Left hindlimb (tissue), 1 donor: ENCODE measurements at regions not wholly inside any gene's neighbourhood (a gene's known extent, or its start where the extent isn't known, plus 50 kb on each side); places are given as distances from the start of the nearest gene placed in this dataset.
"Not testable (repeated sequence)": the region's sequence is repeated elsewhere in the genome, so short reads cannot be mapped to it uniquely, and the experiment has no call there.

Experiments
- DNase-seq: peaks from one replicate; pipeline ENCODE4 v3.0.0-alpha.2; 2018

DNA sequence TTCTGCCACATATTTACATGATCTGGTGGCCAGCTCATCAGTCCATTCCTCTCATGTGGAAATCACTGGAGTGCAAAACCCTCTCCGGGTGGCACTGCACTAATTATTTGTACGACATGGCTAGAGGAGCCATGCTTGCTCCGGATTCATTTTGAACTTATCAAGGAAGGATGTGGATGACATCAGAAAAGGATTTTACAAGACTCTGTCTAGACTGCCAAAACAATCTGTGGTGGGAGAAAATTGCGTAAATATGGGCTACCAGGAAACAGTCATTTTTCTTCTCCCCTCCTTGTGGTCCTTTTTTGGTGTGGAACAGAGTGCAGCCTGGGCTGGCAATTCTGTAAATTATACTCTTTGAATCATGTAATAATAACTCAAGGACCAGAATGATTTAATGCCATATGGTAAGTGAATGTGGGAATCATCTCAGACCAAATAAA is 123.4 kb upstream of the IFNE start:
- no peak for DNase-seq

DNA sequence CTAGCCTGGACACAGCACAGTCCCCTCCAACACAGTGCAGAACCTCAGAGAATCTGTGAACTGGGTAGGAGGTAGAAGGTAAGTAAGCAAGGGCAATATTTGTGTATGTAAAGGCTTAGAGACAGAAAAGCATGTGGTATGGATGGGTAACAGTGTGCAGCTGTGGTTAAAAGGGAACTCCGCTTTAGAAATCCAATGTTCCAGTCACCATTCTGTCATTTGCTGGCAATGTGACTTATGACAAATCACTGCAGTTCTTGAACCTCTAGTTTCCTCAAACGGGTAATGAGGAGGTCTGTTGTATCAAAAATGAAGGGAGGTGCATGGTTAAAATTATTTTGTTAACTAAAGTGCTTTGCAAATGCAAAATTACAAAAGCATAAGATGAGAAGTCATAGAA is 125.5 kb upstream of the IFNE start:
- DNase-seq, result no peak

DNA sequence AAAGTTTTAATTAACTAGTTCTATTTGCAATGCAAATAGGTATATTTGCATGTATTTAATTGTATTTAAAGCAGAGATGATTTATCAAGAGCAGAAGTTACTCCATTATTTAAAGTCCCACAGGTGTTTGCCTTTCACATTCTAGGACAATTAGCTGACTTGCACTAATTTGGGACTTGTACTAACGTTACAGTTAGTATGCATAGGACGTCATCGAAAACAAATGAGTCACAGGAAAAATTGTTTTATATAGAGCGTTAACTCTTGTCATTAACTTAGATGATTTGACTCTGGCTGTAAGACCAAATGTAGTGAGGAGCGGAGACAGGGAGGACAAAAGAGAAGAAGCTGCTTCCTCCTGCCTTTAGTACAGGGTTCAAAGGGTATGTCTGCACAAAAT is 126.1 kb upstream of the IFNE start:
- no peak for DNase-seq

DNA sequence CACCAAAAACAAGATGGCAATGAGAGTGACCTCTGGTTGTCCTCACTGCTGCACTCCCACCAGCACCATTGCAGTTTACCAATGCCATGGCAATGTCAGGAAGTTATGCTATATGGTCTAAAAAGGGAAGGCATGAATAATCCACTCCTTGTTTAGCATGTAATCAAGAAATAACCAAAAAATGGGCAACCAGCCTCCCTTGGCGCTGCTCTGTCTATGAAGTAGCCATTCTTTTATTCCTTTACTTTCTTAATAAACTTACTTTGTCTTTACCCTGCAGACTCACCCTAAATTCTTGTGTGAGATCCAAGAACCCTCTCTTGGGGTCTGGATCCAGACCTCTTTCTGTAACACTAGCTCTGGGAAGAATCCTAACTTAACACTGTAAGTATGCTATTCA is 127.4 kb upstream of the IFNE start:
- DNase-seq, result no peak

DNA sequence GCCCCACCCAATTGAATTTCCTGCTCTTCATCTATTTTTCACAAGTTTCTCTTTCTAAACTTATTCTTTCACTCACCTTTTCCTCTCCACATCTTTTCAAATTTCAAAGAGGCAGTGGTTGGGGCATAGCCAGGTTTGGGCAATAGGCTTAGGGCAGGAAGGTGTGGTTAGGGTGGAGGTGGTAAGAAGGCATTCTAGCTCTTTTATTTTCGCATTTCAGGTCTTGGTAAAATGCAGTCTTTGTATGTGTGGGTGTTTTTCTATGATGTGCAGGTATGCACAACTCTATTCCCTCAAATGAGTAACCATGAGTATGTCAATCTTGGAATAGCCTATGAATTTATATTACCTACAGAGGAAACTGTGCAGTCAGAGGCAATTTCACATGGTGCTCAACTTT is 129.8 kb upstream of the IFNE start:
- no peak for DNase-seq

GRCh38 chr9:21615018-21615417 is 132.9 kb upstream of the IFNE start:
- no peak for DNase-seq

DNA sequence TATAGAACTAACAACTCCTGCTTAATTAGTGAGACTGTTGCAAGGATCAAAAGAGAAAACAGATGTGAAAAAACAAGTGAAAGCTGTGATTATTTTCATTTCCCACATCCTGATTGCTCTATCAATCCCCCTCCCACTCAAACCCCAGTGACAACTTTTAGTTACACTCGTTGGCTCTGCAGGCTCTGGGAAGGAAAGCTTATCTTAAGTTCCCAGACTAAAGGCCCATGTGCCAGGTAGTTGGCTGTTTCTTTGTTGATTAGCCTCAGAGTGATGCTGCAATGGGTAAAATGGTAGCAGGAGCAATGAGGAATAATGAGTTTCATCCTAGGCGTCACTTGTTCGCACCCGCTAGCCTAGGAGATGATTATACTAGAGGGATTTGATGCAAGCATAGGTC is 133.3 kb upstream of the IFNE start:
- DNase-seq, result no peak

- no peak for DNase-seq
These were observed 134.1 kb upstream of the IFNE start for GRCh38 chr9:21616082-21616778.

GRCh38 chr9:21624675-21625644 is 142.8 kb upstream of the IFNE start:
- no peak for DNase-seq

DNA sequence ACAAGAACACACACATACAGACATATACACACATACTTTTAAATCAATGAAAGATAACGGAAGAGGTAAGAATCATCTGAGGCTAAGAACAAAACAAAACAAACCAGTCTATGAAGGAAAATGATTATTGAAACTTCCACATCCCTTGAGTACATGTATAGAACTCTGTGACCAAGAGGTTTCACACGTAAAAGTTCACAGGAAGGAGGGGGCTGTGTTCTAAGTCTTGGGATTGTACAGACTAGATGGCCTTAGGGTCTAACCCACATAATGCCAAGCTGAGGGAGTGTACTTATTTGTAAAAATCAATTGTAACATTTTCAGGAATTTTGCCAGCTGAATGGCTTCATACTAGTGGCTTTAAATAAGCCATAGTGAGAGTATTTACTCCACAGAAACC is 144.4 kb upstream of the IFNE start:
- DNase-seq, result no peak

GRCh38 chr9:21628954-21629353 is 146.8 kb upstream of the IFNE start:
- DNase-seq, result not testable (repeated sequence)

DNA sequence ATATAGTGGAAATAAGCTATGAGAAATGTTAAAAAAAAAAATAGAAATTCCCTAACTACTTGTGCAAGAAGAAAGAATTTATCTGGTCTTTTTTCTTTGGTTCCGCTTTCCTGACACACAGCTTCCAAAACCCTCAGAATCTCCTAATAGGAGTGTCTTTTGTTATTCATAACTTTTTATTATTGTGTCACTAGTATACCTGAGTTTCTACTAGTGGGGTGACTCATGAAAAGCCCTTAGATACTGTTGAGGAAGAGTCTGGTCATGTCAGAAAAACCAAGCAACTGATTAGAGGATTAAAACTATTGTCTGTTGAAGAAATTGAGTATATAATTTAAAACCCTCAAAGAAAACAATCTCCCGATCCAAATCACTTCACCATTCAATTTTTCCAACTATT is 152.8 kb upstream of the IFNE start:
- DNase-seq, result no peak

GRCh38 chr9:21638104-21638503 is 156.0 kb upstream of the IFNE start:
- no peak for DNase-seq

DNA sequence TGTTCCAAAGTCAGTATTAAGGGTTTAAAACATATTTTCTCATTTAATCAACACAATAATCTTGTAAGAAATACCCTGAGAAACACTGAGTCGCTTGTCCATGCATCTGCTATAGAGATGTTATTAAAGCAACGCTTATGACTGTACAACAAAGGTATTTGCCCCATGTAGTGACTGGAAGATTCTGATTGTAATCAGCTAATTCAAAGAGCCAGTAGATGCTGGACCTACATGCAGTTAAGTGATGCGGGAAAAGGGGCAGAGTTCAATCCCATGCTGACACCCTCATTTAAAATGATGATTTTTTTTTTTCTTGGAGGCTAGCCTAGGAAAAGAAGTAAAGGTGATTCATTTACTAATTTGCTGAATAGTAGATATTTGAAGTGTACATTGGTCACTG is 149.3 kb upstream of the MTAP start:
- DNase-seq, result no peak

GRCh38 chr9:21653589-21653988 is 148.8 kb upstream of the MTAP start:
- no peak for DNase-seq

DNA sequence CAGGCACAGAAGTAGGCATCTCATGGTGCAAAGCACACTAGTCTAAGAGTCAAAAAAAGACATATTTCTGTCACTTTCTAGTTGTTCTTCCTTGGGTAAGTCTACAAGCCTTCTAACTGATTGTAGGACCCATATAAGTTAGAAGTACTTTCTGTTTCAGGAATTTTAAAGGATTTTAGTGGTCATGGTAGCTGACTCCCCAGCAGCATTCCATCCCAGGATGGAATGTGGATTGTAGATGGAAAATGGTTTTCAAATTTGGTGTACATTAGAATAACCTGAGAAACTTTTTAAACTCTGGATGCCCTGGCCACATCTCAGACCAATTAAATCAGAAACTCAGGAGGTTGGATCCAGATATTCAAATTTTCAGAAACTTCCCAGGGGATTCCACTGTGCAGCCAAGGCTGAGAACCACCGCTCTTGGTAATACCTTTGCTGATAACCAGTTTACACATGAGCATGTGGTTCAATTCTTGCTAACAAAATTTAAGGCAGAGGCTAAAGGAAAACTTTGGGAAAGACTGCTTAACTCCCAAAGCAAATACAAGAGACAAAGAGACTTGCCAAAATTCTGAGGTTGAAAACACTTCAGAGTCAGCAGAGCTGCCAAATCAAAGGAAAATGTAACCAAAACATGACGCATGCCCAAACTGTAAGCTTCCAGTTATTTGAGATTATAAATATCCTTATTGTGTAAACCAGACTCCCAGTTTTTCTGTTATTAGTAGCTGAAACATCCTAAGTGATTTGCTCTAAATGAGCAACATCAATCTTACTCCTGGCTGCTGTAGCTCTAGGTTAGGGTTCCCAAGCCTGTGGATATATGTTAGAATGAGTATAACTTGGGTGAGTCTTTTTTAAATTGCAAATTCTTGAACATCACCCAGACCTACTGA is 145.4 kb upstream of the MTAP start:
- peak; percentile 28 for DNase-seq

DNA sequence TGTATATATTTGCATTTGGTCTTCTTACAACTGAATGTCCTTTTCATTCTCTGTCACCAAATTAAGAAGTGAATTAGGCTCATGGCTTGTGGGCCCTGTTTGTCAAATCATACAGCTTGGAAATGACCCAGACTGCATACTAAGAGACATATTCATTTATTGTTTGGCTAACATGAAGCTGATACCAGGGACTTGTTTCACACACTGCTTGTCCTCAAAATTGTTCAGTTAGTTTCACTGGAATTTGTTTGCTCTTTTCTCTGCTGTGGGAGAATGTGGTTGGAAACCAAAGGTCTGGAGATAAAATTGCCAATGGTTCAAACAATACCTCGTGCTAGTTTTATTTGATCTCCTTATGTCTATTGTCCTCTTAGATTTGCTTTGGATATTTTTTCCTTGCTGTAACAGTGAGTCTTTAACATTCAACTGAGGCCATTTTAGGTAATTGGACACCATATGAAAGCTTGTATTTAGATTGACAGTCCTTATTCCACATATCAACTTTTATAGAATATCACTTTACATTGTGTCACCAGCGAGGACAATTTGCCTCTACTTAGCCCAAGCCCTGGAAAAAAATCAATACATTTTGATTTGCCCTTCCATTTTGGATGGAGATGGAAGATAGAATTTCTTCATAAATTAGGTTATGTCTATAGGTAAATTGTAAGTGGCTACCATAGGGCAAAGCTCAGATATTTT is 144.3 kb upstream of the MTAP start:
- DNase-seq, result no peak

DNA sequence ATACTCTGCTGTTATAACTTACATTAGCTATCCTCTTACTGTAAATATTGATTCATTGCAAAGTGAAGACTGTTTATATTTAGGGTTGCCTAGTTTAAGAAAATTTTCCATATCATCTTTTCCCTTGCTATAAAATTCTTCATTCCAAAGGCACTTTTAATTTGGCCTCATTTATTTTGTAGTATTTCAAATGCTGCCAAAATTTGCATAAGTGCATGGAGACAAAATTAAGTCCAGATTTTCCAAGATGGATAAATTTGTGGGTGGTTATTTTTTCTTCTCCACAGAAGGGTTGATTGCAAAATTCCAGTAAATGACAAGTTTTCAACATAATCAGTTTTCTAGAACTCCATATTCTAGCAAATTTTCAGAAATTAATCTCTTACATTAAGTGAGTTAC is 141.5 kb upstream of the MTAP start:
- DNase-seq, result no peak

- no peak for DNase-seq
These were observed 140.8 kb upstream of the MTAP start for GRCh38 chr9:21661626-21662025.

DNA sequence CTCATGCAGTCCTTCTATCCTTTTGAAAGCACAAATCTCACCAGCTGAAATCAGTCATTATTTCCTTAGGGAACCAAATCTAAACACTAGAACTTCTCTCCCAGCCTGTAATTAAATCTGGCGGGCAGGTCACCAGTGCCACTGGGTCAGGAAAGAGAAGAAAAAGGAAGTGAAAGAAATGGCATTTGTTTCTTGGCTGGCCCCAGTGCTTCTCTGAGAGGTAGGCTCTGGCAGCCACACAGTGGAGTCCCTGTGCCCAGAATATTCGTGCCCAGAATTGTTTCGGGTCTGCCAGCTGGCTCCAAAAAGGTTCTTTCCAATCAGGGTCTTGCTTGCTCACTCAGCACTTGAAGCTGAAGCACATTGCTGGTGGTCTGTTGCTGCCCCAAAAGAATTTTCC is 133.9 kb upstream of the MTAP start:
- peak; percentile 42 for DNase-seq

GRCh38 chr9:21669701-21670100 is 132.7 kb upstream of the MTAP start:
- no peak for DNase-seq

DNA sequence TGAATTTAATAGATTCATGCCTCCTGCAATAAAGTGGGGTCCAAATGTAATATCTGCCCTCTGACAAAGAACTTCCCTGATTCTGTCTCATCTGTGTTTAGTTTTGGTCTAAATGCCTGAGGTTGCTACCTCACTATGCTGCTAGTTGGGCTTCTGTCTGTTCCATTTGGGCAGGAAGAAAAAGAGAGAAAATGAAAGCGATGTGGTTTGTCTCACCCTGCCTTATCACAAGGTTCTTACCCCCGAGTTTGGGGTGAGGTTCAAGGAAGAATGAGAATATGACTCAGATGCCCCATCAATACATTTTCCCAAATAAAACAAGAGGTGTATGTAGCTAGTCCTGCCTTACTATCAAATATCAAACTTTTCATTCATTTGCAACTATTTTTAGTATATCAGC is 132.1 kb upstream of the MTAP start:
- DNase-seq, result no peak

DNA sequence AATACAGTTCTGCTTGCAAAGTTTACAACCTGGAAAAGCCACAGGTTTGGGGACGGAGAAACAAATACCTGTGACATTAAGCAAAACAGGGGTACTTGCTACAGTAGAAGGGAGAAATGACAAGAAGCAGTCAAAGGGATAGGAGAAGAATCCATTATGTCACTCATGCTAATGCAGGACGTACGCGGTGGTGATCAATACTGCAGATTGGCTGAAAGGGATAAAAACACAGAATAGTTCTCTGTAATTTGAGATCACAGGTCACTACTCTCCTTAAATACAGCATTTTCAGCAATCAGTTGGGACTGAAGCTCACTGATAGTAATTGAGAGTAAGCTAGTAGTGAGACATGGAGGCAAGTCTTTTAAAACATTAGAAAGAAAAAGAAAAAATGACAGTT is 130.3 kb upstream of the MTAP start:
- no peak for DNase-seq
